Nephron progenitor cell (in vitro differentiated cells): ENCODE measurements at regions not wholly inside any gene's neighbourhood (a gene's known extent, or its start where the extent isn't known, plus 50 kb on each side); places are given as distances from the start of the nearest gene placed in this dataset.

ENCODE experiments used
- DNase-seq: peaks from one replicate; pipeline ENCODE4 v3.0.0; 2021
- H3K27ac Mint-ChIP-seq: 2 replicates; pipeline ENCODE4 v1.8.0; 2021; ENCODE audit warnings: mild to moderate bottlenecking, moderate library complexity, mixed read lengths
- H3K27me3 Mint-ChIP-seq: 2 replicates; pipeline ENCODE4 v1.8.0; 2021; ENCODE audit warnings: mild to moderate bottlenecking, low read depth, mixed read lengths; ENCODE audit not compliant: poor library complexity
- H3K36me3 Mint-ChIP-seq: 2 replicates; pipeline ENCODE4 v1.8.0; 2021; ENCODE audit warnings: low read depth, mixed read lengths
- H3K4me1 Mint-ChIP-seq: 2 replicates; pipeline ENCODE4 v1.8.0; 2021; ENCODE audit warnings: mixed read lengths
- H3K4me3 Mint-ChIP-seq: 2 replicates; pipeline ENCODE4 v1.8.0; 2021; ENCODE audit warnings: mild to moderate bottlenecking, moderate library complexity, mixed read lengths
- H3K9me3 Mint-ChIP-seq: 2 replicates; pipeline ENCODE4 v1.8.0; 2021; ENCODE audit warnings: mild to moderate bottlenecking, moderate library complexity, mixed read lengths
- TF ChIP-seq, protein P1 (sequence below): fragments of 200-600 bp; sonication (generic); IDR thresholded peaks from 2 replicates; pipeline ENCODE4 v1.5.0; 2021; ENCODE audit warnings: antibody characterized with exemption

DNA sequence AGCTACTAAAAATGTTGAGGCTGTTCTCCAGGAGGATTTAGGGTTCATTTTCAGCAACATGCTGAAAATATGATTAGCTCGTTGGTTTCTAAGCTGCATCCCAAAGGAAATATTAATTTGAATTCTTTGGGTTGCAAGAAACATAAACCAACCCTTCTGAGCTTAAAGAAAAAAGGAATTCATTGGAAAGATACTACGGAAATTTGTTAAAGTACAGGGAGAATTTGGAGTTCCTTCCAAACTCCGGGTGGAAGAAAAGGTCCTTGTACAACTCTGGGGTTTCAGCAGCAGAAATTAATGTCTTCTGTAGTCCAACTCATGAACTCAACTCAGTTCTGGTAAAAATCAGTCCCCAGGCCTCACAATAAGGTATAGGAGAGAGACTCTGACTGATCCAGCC, 712.9 kb downstream of the UTRN start:
- Mint-ChIP-seq H3K9me3 (peaks cover 4% of the 10 kb centered on the region), H3K4me1 (peaks cover 24% of the 10 kb centered on the region), H3K4me3 (no peak overlapping the region), H3K36me3 (no peaks in the 10 kb centered on the region), H3K27me3 (no peaks in the 10 kb centered on the region), H3K27ac (no peak overlapping the region)
- DNase-seq, result no peak
- TF ChIP-seq, protein P1, sequence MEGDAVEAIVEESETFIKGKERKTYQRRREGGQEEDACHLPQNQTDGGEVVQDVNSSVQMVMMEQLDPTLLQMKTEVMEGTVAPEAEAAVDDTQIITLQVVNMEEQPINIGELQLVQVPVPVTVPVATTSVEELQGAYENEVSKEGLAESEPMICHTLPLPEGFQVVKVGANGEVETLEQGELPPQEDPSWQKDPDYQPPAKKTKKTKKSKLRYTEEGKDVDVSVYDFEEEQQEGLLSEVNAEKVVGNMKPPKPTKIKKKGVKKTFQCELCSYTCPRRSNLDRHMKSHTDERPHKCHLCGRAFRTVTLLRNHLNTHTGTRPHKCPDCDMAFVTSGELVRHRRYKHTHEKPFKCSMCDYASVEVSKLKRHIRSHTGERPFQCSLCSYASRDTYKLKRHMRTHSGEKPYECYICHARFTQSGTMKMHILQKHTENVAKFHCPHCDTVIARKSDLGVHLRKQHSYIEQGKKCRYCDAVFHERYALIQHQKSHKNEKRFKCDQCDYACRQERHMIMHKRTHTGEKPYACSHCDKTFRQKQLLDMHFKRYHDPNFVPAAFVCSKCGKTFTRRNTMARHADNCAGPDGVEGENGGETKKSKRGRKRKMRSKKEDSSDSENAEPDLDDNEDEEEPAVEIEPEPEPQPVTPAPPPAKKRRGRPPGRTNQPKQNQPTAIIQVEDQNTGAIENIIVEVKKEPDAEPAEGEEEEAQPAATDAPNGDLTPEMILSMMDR, result no peak

- Mint-ChIP-seq H3K4me1 (peaks cover 15% of the 10 kb centered on the region), H3K27ac (no peak overlapping the region), H3K9me3 (peaks cover 4% of the 10 kb centered on the region), H3K4me3 (no peak overlapping the region), H3K36me3 (no peaks in the 10 kb centered on the region), H3K27me3 (no peaks in the 10 kb centered on the region)
- no peak for DNase-seq
- TF ChIP-seq, protein P1, result no peak
Observed at GRCh38 chr6:144999127-144999526, 714.0 kb downstream of the UTRN start.

- no peaks in the 10 kb centered on the region for H3K36me3 Mint-ChIP-seq
- H3K27ac Mint-ChIP-seq, result no peak overlapping the region
- H3K4me1 Mint-ChIP-seq, result no peaks in the 10 kb centered on the region
- H3K9me3 Mint-ChIP-seq, result peaks cover 4% of the 10 kb centered on the region
- TF ChIP-seq, protein P1, result no peak
- no peaks in the 10 kb centered on the region for H3K27me3 Mint-ChIP-seq
- DNase-seq, result no peak
- no peak overlapping the region for H3K4me3 Mint-ChIP-seq
Observed at GRCh38 chr6:145003145-145003544, 718.0 kb downstream of the UTRN start.

GRCh38 chr6:145006914-145007313, 721.8 kb downstream of the UTRN start:
- H3K27me3 Mint-ChIP-seq, result peaks cover 4% of the 10 kb centered on the region
- no peak overlapping the region for H3K27ac Mint-ChIP-seq
- H3K36me3 Mint-ChIP-seq, result no peaks in the 10 kb centered on the region
- no peaks in the 10 kb centered on the region for H3K4me1 Mint-ChIP-seq
- TF ChIP-seq, protein P1, result no peak
- H3K9me3 Mint-ChIP-seq, result peaks cover 3% of the 10 kb centered on the region
- no peak for DNase-seq
- H3K4me3 Mint-ChIP-seq, result no peak overlapping the region

DNA sequence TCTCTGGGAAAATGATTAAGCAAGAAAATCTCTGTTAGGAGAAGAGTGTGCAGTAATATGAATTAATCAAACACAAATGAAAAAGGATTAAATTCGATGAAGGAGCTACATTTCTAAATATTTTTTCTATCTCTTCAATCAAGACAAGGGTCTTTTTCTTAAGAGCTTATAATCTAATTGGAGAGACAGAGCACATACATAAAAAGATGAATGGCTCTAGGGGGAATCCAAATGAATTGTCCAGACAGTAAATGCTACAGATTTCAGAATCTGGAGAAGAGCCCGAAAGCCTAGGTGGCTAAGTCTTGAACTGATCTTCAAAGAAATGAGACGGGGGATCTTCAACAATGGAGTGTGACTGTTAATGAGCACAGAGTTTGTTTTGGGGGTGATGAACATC, 723.6 kb downstream of the UTRN start:
- Mint-ChIP-seq H3K36me3 (no peaks in the 10 kb centered on the region), H3K9me3 (peaks cover 3% of the 10 kb centered on the region), H3K27ac (no peak overlapping the region), H3K4me3 (no peak overlapping the region), H3K4me1 (no peaks in the 10 kb centered on the region), H3K27me3 (peaks cover 4% of the 10 kb centered on the region)
- DNase-seq, result no peak
- TF ChIP-seq, protein P1, result no peak

DNA sequence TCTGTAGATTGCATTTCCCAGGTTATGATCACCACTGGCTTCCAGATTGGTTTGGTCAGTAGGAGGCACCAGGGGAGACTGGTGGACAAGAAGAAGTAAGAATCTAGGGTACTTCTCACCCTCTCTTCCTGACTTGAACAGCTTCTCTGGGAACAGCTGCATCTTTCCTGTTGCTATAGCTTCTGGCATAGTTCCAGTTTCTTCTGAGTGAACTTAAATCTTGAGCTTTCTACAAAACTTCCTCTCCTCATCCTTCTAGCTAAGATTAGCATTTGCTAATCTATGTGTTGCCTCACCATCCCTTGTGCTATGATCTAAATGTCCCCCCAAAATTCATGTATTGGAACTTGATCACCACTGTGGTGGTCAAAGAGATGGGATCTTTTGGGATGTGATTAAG, 724.6 kb downstream of the UTRN start:
- DNase-seq, result no peak
- H3K9me3 Mint-ChIP-seq, result peaks cover 3% of the 10 kb centered on the region
- H3K4me1 Mint-ChIP-seq, result no peaks in the 10 kb centered on the region
- H3K27me3 Mint-ChIP-seq, result peaks cover 4% of the 10 kb centered on the region
- no peaks in the 10 kb centered on the region for H3K36me3 Mint-ChIP-seq
- no peak overlapping the region for H3K27ac Mint-ChIP-seq
- TF ChIP-seq, protein P1, result no peak
- no peak overlapping the region for H3K4me3 Mint-ChIP-seq
